ENCODE measurements at regions not wholly inside any gene's neighbourhood (a gene's known extent, or its start where the extent isn't known, plus 50 kb on each side); places are given as distances from the start of the nearest gene placed in this dataset.

DNA sequence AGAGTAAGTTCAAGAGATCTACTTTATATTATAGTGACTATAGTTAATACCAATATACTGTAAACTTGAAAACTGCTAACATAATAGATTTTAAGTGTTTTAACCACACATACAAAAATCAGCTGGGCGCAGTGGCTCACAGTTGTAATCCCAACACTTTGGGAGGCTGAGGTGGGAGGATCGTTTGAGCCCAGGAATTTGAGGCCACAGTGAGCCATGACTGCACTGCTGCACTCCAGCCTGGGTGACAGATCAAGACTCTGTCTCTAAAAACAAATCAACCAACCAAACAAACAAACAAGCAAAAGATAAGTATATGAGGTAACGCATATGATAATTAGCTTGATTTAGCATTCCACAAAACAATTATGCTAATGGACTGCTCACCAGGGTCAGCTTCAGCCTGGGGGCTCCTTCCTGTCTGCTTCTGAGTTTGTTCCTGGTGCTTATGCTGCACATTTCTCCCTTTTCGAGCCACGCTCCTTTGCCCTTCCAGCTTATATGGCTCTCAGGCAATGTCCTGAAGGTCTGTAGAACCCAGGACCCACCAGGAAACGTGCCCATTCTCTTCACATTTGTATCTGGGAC, 357.6 kb downstream of the EN1 start:
- TF ChIP-seq SRSF7 (optimal IDR thresholded peaks at IDR 0.05; ENCODE audit: low read depth, low read length) = no peak
- no peak for TF ChIP-seq HDAC8 (tag; IDR thresholded peaks at IDR 0.05)
- TF ChIP-seq ZFP1 (CRISPR knock-in tag; IDR thresholded peaks at IDR 0.05) = no peak
- TF ChIP-seq ZNF644 (tag; IDR thresholded peaks at IDR 0.05; ENCODE audit: low read depth) = no peak
- TF ChIP-seq, protein P1, sequence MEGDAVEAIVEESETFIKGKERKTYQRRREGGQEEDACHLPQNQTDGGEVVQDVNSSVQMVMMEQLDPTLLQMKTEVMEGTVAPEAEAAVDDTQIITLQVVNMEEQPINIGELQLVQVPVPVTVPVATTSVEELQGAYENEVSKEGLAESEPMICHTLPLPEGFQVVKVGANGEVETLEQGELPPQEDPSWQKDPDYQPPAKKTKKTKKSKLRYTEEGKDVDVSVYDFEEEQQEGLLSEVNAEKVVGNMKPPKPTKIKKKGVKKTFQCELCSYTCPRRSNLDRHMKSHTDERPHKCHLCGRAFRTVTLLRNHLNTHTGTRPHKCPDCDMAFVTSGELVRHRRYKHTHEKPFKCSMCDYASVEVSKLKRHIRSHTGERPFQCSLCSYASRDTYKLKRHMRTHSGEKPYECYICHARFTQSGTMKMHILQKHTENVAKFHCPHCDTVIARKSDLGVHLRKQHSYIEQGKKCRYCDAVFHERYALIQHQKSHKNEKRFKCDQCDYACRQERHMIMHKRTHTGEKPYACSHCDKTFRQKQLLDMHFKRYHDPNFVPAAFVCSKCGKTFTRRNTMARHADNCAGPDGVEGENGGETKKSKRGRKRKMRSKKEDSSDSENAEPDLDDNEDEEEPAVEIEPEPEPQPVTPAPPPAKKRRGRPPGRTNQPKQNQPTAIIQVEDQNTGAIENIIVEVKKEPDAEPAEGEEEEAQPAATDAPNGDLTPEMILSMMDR (IDR thresholded peaks at IDR 0.05 in 2 of 3, conservative IDR thresholded peaks at IDR 0.05 in 1 of 3; ENCODE audit: insufficient read depth in 2 of 3, low read depth in 1 of 3, low read length in 3 of 3) = no peak
- no peak for TF ChIP-seq PML (IDR thresholded peaks at IDR 0.05; ENCODE audit: low read length)

All from K562 (cell line).